ENCODE measurements at regions not wholly inside any gene's neighbourhood (a gene's known extent, or its start where the extent isn't known, plus 50 kb on each side); places are given as distances from the start of the nearest gene placed in this dataset.

GRCh38 chr6:8225113-8225512 is 122.8 kb upstream of the EEF1E1 start:
- H3K4me3 ChIP-seq (ENCODE audit: low read length): no peak overlapping the region
- no peaks in the 10 kb centered on the region for H3F3A ChIP-seq (ENCODE audit: control insufficient read depth, insufficient read depth)
- H3K9me2 ChIP-seq (replicated peaks; ENCODE audit: control insufficient read depth, low read length): no peaks in the 10 kb centered on the region
- no peaks in the 10 kb centered on the region for H3K27me3 ChIP-seq (ENCODE audit: control insufficient read depth, low read length)
- H4K20me1 ChIP-seq (ENCODE audit: control insufficient read depth, insufficient read depth, low read depth, low read length): no peaks in the 10 kb centered on the region
- H3K4me2 ChIP-seq (ENCODE audit: low read length): no peak overlapping the region
- no peak overlapping the region for H3K27ac ChIP-seq (ENCODE audit: low read depth, low read length)
- H3K4me1 ChIP-seq (ENCODE audit: control insufficient read depth, low read length): no peaks in the 10 kb centered on the region
- H3K9me3 ChIP-seq (ENCODE audit: control insufficient read depth, insufficient read depth, low read length): no peaks in the 10 kb centered on the region
- TF ChIP-seq, protein P1, sequence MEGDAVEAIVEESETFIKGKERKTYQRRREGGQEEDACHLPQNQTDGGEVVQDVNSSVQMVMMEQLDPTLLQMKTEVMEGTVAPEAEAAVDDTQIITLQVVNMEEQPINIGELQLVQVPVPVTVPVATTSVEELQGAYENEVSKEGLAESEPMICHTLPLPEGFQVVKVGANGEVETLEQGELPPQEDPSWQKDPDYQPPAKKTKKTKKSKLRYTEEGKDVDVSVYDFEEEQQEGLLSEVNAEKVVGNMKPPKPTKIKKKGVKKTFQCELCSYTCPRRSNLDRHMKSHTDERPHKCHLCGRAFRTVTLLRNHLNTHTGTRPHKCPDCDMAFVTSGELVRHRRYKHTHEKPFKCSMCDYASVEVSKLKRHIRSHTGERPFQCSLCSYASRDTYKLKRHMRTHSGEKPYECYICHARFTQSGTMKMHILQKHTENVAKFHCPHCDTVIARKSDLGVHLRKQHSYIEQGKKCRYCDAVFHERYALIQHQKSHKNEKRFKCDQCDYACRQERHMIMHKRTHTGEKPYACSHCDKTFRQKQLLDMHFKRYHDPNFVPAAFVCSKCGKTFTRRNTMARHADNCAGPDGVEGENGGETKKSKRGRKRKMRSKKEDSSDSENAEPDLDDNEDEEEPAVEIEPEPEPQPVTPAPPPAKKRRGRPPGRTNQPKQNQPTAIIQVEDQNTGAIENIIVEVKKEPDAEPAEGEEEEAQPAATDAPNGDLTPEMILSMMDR (IDR thresholded peaks at IDR 0.05; ENCODE audit: low read depth, low read length, poor library complexity, severe bottlenecking): no peak
- no peak for TF ChIP-seq EZH2phosphoT487 (IDR thresholded peaks at IDR 0.05; ENCODE audit: borderline replicate concordance, low read length)
- no peaks in the 10 kb centered on the region for H3K79me2 ChIP-seq (ENCODE audit: control insufficient read depth, low read length)
- no peaks in the 10 kb centered on the region for H3K36me3 ChIP-seq (ENCODE audit: control insufficient read depth, low read length)

DNA sequence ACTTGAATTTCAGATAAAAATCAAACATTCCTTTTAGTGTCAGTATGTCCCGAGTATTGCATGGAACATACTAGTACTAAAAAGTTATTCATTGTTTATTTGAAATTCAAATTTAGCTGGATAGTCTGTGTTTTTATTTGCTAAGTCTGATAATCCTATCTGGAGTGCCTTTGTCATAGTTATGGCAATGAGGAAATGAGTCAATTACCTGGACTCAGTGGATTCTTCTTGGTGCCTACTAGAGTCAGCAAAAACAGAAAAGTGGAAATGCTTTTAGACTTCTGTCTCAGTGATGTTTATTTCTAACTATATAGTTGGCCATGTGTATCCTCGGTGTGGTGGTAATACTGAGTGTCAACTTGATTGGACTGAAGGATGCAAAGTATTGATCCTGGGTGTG is 121.3 kb upstream of the EEF1E1 start:
- Histone ChIP-seq H3K4me2 (ENCODE audit: low read length) (no peak overlapping the region), H3F3A (ENCODE audit: control insufficient read depth, insufficient read depth) (no peaks in the 10 kb centered on the region), H3K9me2 (replicated peaks; ENCODE audit: control insufficient read depth, low read length) (no peaks in the 10 kb centered on the region), H3K27ac (ENCODE audit: low read depth, low read length) (no peak overlapping the region), H3K79me2 (ENCODE audit: control insufficient read depth, low read length) (no peaks in the 10 kb centered on the region), H3K4me1 (ENCODE audit: control insufficient read depth, low read length) (no peaks in the 10 kb centered on the region), H3K4me3 (ENCODE audit: low read length) (no peak overlapping the region), H4K20me1 (ENCODE audit: control insufficient read depth, insufficient read depth, low read depth, low read length) (no peaks in the 10 kb centered on the region), H3K9me3 (ENCODE audit: control insufficient read depth, insufficient read depth, low read length) (no peaks in the 10 kb centered on the region), H3K27me3 (ENCODE audit: control insufficient read depth, low read length) (no peaks in the 10 kb centered on the region), H3K36me3 (ENCODE audit: control insufficient read depth, low read length) (no peaks in the 10 kb centered on the region)
- no peak for TF ChIP-seq EZH2phosphoT487 (IDR thresholded peaks at IDR 0.05; ENCODE audit: borderline replicate concordance, low read length)
- TF ChIP-seq, protein P1 (IDR thresholded peaks at IDR 0.05; ENCODE audit: low read depth, low read length, poor library complexity, severe bottlenecking): no peak

GRCh38 chr6:8219352-8219943 is 117.1 kb upstream of the EEF1E1 start:
- H3K27ac ChIP-seq (ENCODE audit: low read depth, low read length): no peak overlapping the region
- H3K79me2 ChIP-seq (ENCODE audit: control insufficient read depth, low read length): no peaks in the 10 kb centered on the region
- H3K36me3 ChIP-seq (ENCODE audit: control insufficient read depth, low read length): no peaks in the 10 kb centered on the region
- H3K27me3 ChIP-seq (ENCODE audit: control insufficient read depth, low read length): no peaks in the 10 kb centered on the region
- no peak overlapping the region for H3K4me2 ChIP-seq (ENCODE audit: low read length)
- H3K4me3 ChIP-seq (ENCODE audit: low read length): no peak overlapping the region
- H4K20me1 ChIP-seq (ENCODE audit: control insufficient read depth, insufficient read depth, low read depth, low read length): no peaks in the 10 kb centered on the region
- H3K9me3 ChIP-seq (ENCODE audit: control insufficient read depth, insufficient read depth, low read length): no peaks in the 10 kb centered on the region
- no peaks in the 10 kb centered on the region for H3K9me2 ChIP-seq (replicated peaks; ENCODE audit: control insufficient read depth, low read length)
- no peaks in the 10 kb centered on the region for H3K4me1 ChIP-seq (ENCODE audit: control insufficient read depth, low read length)
- TF ChIP-seq, protein P1 (IDR thresholded peaks at IDR 0.05; ENCODE audit: low read depth, low read length, poor library complexity, severe bottlenecking): peak; percentile 73
- no peak for TF ChIP-seq EZH2phosphoT487 (IDR thresholded peaks at IDR 0.05; ENCODE audit: borderline replicate concordance, low read length)
- H3F3A ChIP-seq (ENCODE audit: control insufficient read depth, insufficient read depth): no peaks in the 10 kb centered on the region

Measured in DOHH2 (cell line).